ENCODE measurements at regions not wholly inside any gene's neighbourhood (a gene's known extent, or its start where the extent isn't known, plus 50 kb on each side); places are given as distances from the start of the nearest gene placed in this dataset.

GRCh38 chrX:39808471-39808917 is 289.3 kb downstream of the BCOR start:
- Histone ChIP-seq H3K27ac (ENCODE audit: low read length) (no peak overlapping the region), H3K4me2 (ENCODE audit: low read length) (no peak overlapping the region), H3K79me2 (replicated peaks; ENCODE audit: insufficient read depth, low read length) (no peaks in the 10 kb centered on the region), H3F3A (ENCODE audit: insufficient read depth, low read length, poor library complexity, severe bottlenecking) (no peaks in the 10 kb centered on the region), H3K4me3 (ENCODE audit: low read length) (no peak overlapping the region), H3K9ac (ENCODE audit: low read length) (no peak overlapping the region), H3K9me2 (ENCODE audit: insufficient read depth, low read length) (no peaks in the 10 kb centered on the region), H3K27me3 (ENCODE audit: insufficient read depth, low read depth, low read length) (no peaks in the 10 kb centered on the region), H3K36me3 (ENCODE audit: insufficient read depth, low read length) (no peaks in the 10 kb centered on the region), H4K20me1 (ENCODE audit: insufficient read depth) (no peaks in the 10 kb centered on the region), H3K9me3 (ENCODE audit: low read length) (no peaks in the 10 kb centered on the region), H2AFZ (ENCODE audit: low read depth, low read length) (no peak overlapping the region)
- TF ChIP-seq REST (IDR thresholded peaks at IDR 0.05; ENCODE audit: borderline replicate concordance) (no peak), EP300 (conservative IDR thresholded peaks at IDR 0.05; ENCODE audit: poor library complexity, severe bottlenecking) (no peak), EZH2 (IDR thresholded peaks at IDR 0.05; ENCODE audit: borderline replicate concordance, insufficient read depth, low read length, poor library complexity, severe bottlenecking) (no peak), MXI1 (conservative IDR thresholded peaks at IDR 0.05; ENCODE audit: poor library complexity, severe bottlenecking) (no peak), SMC3 (conservative IDR thresholded peaks at IDR 0.05; ENCODE audit: poor library complexity) (no peak), POLR2AphosphoS5 (IDR thresholded peaks at IDR 0.05) (no peak)

GRCh38 chrX:39809331-39809730 is 288.4 kb downstream of the BCOR start:
- Histone ChIP-seq H3K79me2 (replicated peaks; ENCODE audit: insufficient read depth, low read length) (no peaks in the 10 kb centered on the region), H3K9ac (ENCODE audit: low read length) (no peak overlapping the region), H3K9me3 (ENCODE audit: low read length) (no peaks in the 10 kb centered on the region), H3K27me3 (ENCODE audit: insufficient read depth, low read depth, low read length) (no peaks in the 10 kb centered on the region), H4K20me1 (ENCODE audit: insufficient read depth) (no peaks in the 10 kb centered on the region), H3K36me3 (ENCODE audit: insufficient read depth, low read length) (no peaks in the 10 kb centered on the region), H3K9me2 (ENCODE audit: insufficient read depth, low read length) (no peaks in the 10 kb centered on the region), H3K4me3 (ENCODE audit: low read length) (no peak overlapping the region), H2AFZ (ENCODE audit: low read depth, low read length) (no peak overlapping the region), H3K4me2 (ENCODE audit: low read length) (no peak overlapping the region), H3F3A (ENCODE audit: insufficient read depth, low read length, poor library complexity, severe bottlenecking) (no peaks in the 10 kb centered on the region), H3K27ac (ENCODE audit: low read length) (no peak overlapping the region)
- TF ChIP-seq POLR2AphosphoS5 (IDR thresholded peaks at IDR 0.05) (no peak), TAF1 (IDR thresholded peaks at IDR 0.05; ENCODE audit: low read depth) (no peak), SMC3 (conservative IDR thresholded peaks at IDR 0.05; ENCODE audit: poor library complexity) (no peak), REST (IDR thresholded peaks at IDR 0.05; ENCODE audit: borderline replicate concordance) (no peak), EZH2 (IDR thresholded peaks at IDR 0.05; ENCODE audit: borderline replicate concordance, insufficient read depth, low read length, poor library complexity, severe bottlenecking) (no peak), MXI1 (conservative IDR thresholded peaks at IDR 0.05; ENCODE audit: poor library complexity, severe bottlenecking) (no peak), RAD21 (conservative IDR thresholded peaks at IDR 0.05) (no peak), CTCF (IDR thresholded peaks at IDR 0.05; ENCODE audit: poor library complexity, severe bottlenecking) (no peak), EP300 (conservative IDR thresholded peaks at IDR 0.05; ENCODE audit: poor library complexity, severe bottlenecking) (no peak)
